ENCODE measurements at regions not wholly inside any gene's neighbourhood (a gene's known extent, or its start where the extent isn't known, plus 50 kb on each side); places are given as distances from the start of the nearest gene placed in this dataset.
"Not testable (repeated sequence)": the region's sequence is repeated elsewhere in the genome, so short reads cannot be mapped to it uniquely, and the experiment has no call there.

DNA sequence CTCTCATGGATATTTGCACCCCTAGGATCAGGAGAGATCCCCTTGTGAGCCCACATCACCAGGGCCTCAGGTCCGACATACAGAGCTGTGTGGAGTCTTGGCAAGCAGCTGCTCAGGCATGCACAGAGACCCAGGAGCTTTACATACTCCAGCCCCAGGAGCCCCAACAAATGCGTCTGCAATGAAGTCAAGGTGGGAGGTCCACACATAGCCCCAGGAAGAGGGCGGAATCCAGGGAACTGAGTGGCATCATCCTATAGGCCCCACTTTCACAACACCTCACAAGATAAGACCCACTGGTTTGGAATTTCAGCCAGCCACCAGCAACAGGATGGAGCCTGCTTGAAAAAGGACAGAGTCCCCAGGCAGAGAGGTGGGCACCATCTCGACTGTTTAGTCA is 106.7 kb downstream of the LSMEM1 start:
- no peak for ATAC-seq
- intact Hi-C loops (cut with DNase I), result no loop called here
- DNase-seq (ENCODE audit: missing footprints), result no peak

DNA sequence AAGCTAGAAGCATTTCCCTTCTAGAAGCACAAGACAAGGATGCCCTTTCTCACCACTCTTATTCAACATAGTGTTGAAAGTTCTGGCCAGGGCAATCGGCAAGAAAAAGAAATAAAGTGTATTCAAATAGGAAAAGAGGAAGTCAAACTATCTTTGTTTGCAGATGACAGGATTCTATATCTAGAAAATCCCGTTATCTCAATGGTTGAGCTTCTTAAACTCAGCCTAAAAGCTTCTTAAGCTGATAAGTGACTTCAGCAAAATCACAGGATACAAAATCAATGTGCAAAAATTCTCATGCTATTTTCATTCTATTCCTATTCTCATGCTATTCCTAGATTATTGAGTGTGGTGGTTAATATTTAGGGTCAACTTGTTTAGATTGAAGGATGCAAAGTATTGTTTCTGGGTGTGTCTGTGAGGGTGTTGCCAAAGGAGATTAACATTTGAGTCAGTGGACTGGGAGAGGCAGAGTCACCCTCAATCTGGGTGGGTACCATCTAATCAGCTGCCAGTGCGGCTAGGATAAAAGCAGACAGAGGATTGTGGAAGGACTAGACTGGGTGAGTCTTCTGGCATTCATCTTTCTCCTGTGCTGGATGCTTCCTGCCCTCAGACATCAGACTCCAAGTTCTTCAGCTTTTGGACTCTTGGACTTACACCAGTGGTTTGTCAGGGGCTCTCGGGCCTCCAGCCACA is 111.9 kb downstream of the LSMEM1 start:
- ATAC-seq; DNase-seq (ENCODE audit: missing footprints); intact Hi-C loops (cut with DNase I): not testable (repeated sequence)

DNA sequence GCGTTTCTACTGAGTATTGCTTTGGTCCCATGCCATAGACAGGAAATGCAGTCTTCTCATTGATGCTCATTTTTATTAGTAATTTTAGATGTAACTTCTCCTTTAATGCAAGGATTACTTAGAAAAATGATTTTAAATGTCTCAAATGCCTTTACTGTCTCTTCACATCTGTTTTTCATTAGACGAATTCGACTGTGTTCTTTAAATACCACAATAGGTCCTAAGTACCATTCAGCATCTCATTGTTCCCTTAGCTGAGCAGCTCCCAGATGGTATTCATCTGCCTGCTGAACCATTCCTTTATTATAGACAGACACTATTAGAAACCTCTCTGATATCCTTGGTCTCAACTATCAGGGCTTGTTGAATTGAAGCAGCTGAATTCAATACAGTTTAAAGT is 113.6 kb downstream of the LSMEM1 start:
- DNase-seq (ENCODE audit: missing footprints), result no peak
- no peak for ATAC-seq
- intact Hi-C loops (cut with DNase I), result no loop called here

DNA sequence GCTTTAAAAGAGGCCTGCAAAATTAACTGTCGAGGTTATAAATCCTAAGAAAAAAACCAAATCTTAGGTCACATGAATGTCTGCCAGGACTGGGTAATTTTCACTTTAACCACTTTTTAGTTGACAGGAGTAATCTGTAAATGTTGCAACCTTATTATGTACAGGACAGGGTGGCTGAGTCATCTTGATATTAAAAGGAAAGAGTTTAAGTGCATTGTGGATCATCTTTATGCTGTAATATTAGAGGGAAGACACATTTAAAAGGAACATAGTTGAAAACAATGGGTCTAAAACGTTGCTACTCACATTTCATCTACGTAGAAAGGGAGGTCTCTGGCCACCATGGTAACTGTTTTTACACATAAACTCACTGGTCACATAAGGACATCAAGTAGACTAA is 115.5 kb downstream of the LSMEM1 start:
- intact Hi-C loops (cut with DNase I), result no loop called here
- DNase-seq (ENCODE audit: missing footprints), result no peak
- ATAC-seq, result no peak

DNA sequence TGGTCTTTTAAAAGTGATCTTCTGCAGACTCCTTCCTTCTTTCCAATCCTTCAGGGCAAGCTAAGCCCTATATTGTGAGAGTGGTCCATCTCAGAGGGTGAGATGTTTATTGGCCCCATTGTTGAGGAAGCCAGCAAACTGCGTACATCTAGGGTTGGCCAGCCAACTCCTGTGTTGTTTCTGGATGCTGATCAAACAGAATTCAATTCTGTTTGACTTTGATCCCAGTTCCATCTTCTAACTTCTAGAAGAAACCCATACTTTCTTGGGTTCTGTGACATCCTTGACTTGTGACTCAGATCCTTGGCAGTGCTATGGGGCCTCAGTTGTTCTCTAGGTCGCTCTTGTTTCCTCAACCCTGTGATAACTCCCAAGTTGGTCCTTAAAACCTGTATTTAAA is 116.2 kb downstream of the LSMEM1 start:
- intact Hi-C loops (cut with DNase I), result no loop called here
- ATAC-seq (no peak), DNase-seq (ENCODE audit: missing footprints) (no peak)

DNA sequence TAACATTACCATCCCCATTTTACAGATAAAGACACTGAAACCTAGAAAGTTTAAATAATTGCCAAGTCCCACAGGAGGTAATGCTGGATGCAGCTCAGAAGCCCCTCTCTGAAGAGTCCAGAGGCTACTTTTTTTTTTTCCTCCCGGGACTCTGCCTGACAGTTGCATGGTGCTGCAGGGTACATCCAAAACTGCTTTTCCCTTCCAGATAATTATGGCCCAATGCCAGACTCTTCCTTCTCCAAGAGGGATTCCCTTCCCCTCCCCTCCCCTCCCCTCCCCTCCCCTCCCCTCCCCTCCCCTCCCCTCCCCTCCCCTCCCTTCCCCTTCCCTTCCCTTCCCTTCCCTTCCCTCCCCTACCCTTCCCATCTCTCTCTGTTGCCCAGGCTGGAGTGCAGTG is 122.9 kb downstream of the LSMEM1 start:
- ATAC-seq (no peak), DNase-seq (ENCODE audit: missing footprints) (no peak)
- intact Hi-C loops (cut with DNase I), result no loop called here

DNA sequence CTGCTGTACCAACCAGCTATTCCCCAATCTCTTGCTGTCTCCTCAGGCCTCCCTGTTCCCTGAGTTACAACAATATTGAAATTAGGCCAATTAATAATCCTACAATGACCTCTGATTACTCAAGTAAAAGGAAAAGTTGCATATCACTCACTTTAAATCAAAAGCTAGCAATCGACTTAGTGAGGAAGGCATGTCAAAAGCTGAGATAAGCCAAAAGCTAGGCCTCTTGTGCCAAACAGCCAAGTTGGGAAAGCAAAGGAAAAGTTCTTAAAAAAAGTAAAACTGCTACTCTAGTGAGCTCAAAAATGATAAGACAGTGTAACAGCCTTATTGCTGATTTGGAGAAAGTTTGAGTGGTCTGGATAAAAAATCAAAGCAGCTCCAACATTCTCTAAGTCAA is 129.8 kb downstream of the LSMEM1 start:
- no peak for ATAC-seq
- DNase-seq (ENCODE audit: missing footprints), result no peak
- intact Hi-C loops (cut with DNase I), result no loop called here

DNA sequence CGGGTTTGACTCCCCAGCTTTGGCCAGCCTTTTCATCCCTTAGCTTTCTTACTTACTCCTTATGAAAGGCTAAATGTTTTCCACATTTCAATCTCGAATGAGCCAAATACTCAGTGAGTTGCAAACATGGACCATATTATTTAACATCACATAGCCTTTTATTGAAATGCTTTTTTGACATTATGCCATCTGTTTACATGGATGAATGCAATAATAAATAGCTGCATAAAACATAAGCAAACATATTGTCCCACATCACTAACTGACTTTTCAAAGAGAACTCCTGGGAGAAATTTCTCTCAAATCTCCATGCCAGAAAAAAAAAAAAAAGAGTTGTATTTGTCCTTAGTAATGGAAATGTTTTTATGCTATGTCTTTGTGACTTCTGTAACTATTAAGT is 134.9 kb downstream of the LSMEM1 start:
- DNase-seq (ENCODE audit: missing footprints) (no peak), ATAC-seq (no peak)
- intact Hi-C loops (cut with DNase I), result no loop called here

DNA sequence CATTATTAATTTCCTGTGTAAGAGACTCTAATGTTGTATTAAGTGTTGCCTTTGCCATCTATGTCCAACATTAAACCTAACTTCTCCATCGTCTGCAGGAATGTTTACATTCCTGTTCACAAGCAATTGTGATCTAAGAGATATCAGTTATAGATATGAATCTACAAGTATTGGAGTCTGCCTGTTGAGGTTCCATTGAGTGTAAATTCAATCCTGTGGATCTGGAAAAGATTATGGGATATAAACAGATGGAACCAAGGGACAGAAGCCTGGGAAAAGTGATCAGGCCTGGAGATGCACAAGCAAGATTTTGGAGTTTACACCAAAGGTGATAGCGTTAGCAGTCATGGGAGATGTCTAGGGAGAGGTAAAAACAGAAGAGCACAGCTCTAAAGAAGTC is 135.5 kb downstream of the LSMEM1 start:
- DNase-seq (ENCODE audit: missing footprints) (no peak), ATAC-seq (no peak)
- intact Hi-C loops (cut with DNase I), result no loop called here

DNA sequence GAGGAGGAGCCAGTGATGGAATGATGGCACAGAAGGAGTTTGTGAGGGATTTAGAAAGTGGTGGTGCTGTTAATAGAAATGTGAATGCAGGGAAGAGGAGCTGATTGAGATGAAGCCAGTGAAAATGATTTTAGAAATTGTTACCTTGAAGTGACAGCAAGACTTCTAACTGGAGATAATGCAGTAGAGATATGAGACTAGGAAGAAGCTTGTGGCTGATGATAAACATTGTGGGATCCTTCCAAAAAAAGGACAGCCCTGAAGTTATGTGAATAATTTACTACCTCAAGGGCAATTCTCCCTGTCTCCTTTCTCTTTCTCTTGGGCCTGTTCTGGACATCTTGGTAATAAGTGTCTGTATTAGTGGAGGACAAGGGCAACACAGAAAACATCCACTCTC is 138.6 kb downstream of the LSMEM1 start:
- intact Hi-C loops (cut with DNase I), result no loop called here
- DNase-seq (ENCODE audit: missing footprints) (no peak), ATAC-seq (no peak)

DNA sequence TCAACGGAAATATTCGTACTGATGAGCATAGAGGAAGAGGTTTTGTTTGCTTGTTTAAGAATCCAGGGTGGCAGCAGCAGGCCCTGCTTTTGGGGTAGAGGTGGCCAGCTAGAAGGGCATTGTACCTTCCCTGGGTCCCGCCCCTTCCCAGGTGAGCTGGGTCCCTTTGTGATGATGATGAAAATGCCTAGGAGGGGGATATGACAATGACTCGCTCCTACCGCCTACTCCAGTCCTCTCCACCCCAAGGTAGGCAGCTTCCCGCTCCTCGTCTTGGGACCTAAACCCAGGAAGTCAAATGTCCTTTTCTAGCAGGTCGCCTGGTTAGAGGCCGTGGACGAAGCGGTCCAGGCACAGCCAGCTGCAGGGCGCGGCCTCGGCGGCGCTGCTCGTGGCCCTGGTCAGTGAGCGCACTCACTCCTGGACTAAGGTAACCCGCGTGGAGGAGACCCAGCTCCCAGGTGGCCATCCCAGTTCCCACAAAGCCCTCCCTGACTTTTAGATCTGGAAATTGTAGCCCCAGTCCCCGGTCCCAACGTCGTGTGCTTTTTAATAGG is 141.4 kb downstream of the LSMEM1 start:
- DNase-seq (ENCODE audit: missing footprints) (no peak), ATAC-seq (no peak)
- intact Hi-C loops (cut with DNase I), result no loop called here

DNA sequence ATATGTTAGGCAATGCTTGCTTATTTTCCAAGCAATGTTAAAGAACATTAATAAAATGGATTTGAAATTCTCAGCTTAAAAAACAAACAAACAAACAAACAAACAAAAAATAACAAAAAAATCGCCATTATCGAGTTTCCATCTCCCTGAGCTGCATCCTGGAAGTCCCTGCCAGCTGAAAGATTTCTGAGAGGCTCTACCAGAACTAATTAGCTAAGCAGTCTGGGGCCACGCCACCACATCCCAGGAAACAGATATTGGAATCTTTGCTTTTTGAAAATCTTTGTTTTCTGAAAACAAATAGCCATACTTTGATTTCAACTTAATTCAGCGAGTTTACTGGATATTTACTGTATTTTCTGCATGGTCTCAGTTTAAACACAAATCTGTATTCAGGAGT is 143.6 kb downstream of the LSMEM1 start:
- DNase-seq (ENCODE audit: missing footprints) (no peak), ATAC-seq (no peak)
- intact Hi-C loops (cut with DNase I), result no loop called here

DNA sequence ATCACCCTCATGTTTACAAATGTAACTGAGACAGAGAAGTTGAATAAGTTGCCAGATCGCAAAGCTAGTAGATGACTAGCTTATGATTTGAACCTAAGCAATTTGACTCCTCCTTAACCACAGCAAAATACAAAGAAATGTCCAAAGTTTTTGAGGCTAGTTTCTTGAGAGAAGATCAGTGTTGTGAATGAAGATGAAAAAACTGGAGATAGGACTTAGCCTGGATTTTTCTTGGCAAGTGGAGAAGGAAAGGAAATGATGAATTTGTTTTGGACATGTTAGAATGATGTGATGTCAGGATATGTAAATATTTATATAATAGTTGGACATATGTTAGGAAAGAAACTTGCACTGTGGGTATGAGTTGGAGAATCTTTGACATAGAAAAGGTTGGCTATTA is 149.8 kb downstream of the LSMEM1 start:
- DNase-seq (ENCODE audit: missing footprints) (no peak), ATAC-seq (no peak)
- intact Hi-C loops (cut with DNase I), result no loop called here

DNA sequence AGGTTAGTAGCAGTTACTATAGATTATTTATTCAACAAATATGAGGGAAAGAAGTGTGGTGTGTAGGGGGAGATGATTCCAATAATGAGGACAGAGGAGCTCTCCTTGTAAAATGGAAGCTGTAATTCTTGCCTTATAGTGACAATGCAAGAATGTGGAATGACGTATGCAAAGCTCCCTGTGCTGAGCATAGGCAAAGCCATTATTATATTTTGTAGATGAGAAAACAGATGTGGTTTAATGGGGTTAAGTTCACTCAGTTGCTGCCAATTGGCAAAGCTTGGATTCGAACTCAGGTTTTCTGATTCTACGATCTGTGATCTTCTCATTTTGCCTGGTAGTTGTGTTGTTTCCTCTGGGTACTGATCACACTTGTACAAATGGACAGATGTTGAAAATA is 153.3 kb downstream of the LSMEM1 start:
- no peak for ATAC-seq
- intact Hi-C loops (cut with DNase I), result no loop called here
- no peak for DNase-seq (ENCODE audit: missing footprints)

DNA sequence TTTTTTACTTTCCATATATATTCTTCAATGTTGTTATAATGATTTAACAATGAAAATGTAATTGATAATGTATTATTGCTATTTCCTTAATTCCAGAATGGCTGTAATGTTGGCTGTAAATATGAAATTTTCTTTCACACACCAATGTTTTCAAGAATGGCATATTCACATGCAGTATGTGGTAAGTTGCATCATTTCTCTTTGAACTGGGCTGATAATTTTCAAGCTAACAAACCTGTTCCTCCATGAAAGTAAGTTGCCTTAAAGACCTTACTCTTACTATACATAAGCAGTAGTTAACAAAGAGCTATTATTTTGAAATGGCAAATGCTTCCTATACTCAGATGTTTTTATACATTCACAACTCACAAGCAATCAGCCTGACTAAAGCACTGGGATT is 154.5 kb downstream of the TMEM168 start:
- intact Hi-C loops (cut with DNase I), result no loop called here
- DNase-seq (ENCODE audit: missing footprints) (no peak), ATAC-seq (no peak)

DNA sequence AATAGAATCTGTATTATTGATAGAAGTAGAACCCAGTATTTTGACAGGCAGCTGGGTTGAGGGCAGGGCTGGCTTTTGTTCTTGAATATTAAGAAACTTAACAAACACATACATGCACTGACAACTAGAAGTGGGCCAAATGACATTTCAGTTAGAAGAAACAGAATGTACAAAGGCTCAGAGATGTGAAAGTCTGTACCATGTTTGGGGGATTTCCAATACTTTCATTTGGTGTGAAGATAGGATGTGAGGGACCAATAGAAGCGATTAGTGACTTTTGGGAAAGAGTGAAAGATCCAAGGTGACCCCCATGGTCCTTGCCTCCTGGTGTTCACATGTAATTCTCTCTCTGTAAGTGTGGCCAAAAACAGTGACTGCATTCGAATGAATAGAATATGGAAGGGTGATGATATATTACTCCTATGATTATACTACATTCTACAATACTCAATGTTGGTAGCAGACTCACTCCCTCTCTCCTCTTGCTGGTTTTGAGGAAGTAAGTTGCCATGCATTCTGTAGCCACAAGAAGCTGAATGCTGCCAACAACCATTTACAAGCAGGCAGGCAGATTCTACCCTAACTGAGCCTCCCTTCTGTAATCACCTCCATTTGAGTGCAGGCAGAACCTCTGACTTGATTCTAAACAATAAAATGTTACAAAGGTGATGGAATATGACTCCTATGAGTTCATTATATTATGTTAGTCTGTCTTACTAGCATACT is 151.4 kb downstream of the TMEM168 start:
- no peak for ATAC-seq
- DNase-seq (ENCODE audit: missing footprints), result no peak
- intact Hi-C loops (cut with DNase I), result no loop called here

DNA sequence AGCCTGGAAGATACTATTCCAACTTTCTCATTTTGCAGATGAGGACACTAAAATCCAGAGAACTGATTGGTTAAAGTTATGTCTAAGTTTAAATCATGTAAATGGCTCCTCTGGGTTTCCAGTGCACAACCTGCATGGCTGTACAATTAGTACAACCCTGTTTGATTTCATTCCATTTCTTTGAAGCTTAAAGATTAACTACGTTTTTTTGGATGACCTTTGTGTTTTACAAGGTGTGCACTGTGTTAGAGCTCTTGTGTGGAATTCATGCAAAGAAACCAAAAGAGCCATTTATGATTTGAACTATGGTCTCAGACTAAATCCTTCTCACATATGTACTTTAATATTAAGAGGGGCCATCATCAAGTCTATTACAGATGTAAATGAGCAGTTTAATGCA is 149.5 kb downstream of the TMEM168 start:
- DNase-seq (ENCODE audit: missing footprints), result no peak
- no peak for ATAC-seq
- intact Hi-C loops (cut with DNase I), result no loop called here

DNA sequence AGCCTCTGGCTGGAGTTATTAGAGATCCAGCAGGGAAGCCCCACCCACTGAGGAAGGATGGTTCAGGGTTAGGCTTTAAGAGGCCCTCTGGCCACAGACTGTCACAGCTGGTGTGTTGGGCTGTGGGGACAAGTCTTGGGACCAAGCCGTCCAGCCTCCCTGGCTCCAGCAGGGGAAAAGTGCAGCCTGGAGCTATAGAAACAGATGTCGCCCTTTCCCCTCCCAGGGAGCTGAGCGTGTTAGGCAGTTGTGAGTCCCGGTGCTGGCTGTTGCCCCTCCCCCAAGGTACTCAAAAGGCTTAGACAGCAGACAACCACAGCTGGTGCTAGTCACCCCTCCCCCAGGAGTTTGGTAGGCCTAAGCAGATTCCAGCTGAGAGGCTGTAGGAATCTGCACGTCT is 143.4 kb downstream of the TMEM168 start:
- intact Hi-C loops (cut with DNase I), result no loop called here
- DNase-seq (ENCODE audit: missing footprints), result no peak
- no peak for ATAC-seq

DNA sequence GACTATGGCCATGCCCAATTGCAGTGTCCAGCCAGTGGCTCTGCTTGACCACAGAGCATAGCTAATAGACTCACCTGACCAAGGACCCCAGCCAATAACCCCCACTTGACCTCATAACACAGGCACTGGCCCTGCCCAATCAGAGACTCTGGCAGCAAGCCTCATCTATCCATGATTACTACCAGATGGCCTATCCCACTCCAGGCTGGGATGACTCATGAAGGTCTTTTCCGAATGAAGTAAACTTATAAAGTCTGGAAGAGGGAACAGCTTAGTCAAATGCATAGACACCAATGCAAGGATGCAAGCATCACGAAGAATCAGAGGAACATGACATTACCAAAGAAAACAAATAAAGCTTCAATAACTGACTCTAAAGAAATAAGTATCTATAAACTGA is 141.4 kb downstream of the TMEM168 start:
- ATAC-seq (no peak), DNase-seq (ENCODE audit: missing footprints) (no peak)
- intact Hi-C loops (cut with DNase I), result no loop called here

DNA sequence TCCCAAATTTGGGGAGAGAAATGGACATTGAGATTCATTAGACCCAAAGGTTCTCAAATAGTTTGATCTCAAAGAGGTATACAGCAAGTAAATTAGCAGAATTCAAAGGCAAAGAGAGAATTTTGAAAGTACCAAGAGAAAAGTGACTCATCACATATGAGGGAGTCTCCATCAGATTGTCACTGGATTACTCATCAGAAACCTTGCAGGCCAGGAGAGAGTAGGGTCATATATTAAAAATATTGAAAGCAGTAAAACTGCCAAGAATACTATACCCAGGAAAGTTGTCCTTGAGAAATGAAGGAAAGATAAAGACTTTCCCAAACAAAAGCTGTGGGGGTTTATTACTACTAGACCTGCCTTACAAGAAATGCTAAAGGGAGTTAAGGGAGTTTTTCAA is 140.6 kb downstream of the TMEM168 start:
- intact Hi-C loops (cut with DNase I), result no loop called here
- no peak for ATAC-seq

More for the DNA sequence above, 140.6 kb downstream of the TMEM168 start:
- no peak for DNase-seq (ENCODE audit: missing footprints)

Data from Right ventricle myocardium inferior (tissue), 1 donor.